Right renal pelvis (tissue), 4 donors: ENCODE measurements at regions not wholly inside any gene's neighbourhood (a gene's known extent, or its start where the extent isn't known, plus 50 kb on each side); places are given as distances from the start of the nearest gene placed in this dataset.

ENCODE experiments used
- DNase-seq, 4 donors: peaks; one replicate each; pipeline ENCODE4 v3.0.0-alpha.2; 2013; ENCODE audit warnings: low read depth in 4 of 4, low spot score in 3 of 4, missing footprints in 1 of 4

DNA sequence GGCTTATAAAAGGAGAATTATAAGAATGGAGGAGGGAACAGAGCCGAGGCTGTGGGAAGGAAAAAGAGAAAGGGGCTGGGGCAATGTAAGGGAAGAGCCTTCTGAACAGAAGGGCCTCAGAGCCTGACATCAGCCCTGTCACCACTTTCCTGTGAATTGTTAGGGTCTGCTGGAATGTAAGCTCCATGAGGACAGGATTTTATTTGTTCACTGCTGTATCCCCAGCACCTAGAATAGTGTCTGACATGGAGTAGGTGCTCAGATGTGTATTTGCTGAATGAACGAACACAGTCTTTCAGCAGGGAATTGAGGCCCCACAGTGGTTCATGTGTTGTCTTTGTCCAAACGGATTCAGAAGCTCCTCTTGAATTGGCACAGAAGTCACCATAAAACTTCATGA lies 251.5 kb downstream of the OPA1 start:
- no peak for DNase-seq

DNA sequence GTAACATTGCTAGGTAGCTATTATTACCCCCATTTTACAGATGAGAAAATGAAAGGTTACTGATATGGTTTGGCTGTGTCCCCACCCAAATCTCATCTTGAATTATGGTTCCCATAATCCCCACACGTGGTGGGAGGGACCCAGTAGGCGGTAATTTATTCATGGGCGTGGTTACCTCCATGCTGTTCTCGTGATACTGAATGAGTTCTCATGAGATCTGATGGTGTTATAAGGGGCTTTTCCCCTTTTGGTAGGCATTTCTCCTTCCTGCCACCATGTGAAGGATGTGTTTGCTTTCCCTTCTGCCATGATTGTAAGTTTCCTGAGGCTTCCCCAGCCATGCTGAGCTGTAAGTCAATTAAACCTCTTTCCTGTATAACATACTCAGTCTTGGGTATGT lies 252.1 kb downstream of the OPA1 start:
- no peak for DNase-seq

DNA sequence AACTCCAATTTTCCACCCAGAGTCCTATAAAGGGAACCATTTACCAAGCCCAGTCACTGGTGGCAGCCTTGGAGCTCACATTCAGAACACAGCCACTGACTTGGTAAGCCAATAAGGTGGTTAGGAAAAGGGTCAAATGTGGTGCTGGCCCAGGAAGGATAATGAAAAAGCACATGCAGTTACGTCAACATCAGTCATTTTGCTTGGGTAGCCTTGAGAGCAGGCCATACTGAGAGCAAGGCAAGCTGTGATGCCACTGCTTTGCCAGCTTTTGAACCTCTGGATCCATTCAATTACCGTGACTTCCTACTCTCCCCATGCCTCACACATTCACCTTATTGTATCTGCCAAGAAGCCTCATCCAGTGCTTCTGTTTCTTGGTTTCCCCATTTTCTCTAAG lies 253.6 kb downstream of the OPA1 start:
- no peak for DNase-seq

DNA sequence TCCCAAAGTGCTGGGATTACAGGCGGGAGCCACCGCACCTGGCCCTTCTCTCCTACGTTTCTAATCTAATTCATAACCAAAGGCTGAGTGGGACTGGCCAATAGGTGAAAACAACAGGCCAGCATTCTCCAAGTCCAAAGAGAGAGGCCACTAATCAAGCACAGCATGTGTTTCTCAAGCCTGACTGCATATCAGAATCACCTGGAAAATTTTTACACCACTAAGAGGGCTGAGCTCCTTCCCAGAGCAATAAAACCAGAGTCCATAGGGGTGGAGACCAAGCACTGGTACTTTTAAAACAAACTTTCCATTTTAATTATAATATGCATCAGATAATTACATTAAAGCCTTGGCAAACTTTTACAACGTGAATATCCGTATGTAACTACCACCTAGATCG lies 254.4 kb downstream of the OPA1 start:
- no peak for DNase-seq

DNA sequence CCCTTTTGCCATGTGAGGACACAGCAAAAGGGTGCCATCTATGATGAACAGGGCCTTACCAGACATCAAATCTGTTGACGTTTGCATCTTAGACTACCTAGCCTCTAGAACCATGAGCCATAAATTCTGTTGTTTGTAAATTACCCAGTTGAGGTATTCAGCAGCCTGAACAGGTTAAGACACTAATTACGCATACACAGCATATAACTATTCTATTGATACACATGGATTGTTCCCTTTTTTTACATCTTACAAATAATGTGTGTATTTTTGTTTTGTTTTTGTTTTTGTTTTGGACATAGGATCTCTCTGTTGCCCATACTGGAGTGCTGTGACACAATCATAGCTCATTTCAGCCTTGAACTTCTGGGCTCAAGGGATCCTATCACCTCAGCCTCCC lies 255.5 kb downstream of the OPA1 start:
- DNase-seq = no peak

DNA sequence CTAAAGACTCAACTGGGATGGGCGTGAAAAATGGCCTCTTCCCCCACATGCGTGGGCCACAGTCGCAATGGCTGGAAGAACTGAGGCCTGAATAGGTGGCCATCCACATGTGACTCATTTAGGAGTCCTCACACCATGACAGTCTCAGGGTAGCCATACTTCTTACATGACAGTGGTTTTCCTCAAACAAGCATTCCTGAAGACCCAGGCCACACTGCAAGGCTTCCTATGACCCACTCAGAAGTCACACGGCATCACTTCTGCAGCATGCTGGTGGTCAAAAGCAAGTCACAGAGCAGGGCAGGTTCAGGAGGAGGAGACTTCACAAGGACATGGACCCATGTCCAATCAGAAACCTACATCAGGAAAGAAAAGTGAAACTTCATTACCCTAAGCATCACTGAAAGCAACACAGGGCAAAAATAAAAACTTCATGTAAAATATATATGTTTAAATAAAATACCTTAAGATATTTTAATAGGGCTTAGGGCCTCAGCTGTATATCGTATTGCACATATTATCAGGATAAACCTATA lies 257.1 kb downstream of the OPA1 start:
- DNase-seq = no peak

DNA sequence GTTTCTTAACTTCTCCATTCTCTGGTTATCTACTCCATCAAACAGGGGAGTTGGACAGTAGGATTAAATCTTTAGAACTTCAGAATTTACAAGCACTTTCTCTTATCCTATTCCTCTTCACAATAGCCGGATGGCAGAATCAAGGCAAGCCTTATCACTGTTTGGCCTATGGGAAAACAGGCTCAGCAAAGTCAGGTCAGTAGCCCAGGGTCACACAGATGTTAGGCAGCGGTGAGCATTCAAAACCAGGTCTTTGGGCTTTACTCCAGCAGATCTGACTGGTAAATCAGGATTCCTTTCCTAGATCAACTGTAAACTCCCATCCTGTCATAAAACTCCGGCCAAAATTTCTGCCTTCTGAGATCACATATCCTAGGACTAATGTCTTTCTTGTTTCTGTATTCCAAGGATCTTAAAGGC lies 258.4 kb downstream of the OPA1 start:
- no peak for DNase-seq

DNA sequence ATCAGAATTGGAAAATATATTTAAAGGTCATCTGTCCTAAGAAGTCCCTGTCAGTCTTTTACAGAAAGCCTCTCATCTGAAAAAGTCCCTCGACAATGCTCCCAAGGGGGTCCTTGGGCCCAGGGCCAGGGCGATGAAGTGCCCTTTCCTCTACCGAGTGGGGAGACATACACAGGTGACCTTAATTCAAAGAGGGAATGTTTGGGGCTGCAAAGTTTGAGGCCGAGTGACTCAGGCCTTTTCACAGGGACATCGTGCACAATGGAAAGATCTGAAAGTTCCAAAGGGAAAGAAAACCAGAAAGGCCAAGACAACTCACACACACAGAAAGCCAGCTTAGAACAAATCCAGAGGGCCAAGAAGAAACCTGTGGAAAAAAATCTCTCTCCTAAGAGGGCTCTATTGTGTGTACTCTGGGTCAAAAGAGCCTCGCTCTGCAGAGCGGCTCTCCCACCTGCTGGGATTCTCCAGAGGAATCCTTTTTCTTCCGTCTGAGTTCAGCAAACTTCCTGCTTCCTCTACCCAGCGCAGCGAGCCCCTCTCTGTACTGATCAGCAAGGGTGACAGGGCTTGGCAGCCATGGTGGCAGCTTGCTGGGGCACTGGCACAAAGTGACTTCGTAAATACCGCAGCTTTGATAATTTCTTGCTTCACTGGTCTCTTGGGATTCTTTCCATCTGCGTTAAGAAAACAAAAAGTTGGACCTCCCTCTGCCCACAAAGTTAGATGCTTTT lies 259.1 kb downstream of the OPA1 start:
- DNase-seq = no peak

DNA sequence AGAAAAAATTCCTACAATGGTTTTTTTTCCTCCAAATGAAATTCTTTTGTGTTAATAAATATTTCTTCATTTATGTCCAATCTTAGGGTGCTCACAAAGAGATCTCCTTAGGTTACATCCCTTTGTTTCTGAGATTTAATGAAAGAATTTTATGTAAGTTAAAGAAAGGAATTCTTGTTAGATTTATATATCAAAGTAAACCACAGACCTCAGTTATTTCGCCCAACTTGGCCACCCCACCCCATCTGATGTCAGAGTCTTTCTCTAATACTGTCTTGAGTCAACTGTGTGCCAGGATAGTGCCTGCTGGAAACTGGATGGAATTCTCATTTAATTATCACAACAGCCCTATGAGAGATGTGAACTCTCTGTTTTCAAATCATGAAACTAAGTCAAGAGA lies 259.9 kb downstream of the OPA1 start:
- no peak for DNase-seq

DNA sequence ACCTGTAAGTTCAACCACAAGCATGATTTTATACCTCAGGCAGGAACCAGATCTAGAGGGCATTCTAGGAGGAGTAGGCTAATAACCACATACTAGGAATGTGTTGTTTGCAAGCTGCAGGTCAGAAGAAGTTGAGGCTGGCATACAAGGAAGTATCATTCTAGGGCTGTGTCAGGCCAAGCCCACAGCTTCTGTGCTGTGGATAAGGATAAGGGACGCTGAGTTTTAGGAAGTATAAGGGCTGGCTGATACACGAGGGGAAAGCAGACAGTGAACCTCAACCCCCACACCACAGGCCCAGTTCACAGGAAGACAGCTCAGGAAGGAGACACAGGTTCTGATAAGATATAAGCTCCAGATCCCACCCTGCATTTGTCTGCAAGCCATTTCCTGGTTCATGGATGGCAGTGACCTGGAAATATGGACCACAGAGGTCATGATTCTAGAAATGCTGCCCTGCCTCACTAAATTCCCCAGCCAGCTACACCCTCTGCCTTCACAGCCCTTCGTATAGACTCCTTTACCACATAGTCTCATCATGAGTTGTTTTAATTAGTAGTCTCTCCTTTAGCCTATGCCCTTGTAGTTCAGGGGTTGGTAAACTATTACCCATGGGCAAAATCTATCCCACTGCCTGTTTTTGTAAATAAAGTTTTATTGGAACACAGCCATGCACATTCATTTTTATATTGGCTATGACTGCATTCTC lies 260.7 kb downstream of the OPA1 start:
- DNase-seq = no peak

DNA sequence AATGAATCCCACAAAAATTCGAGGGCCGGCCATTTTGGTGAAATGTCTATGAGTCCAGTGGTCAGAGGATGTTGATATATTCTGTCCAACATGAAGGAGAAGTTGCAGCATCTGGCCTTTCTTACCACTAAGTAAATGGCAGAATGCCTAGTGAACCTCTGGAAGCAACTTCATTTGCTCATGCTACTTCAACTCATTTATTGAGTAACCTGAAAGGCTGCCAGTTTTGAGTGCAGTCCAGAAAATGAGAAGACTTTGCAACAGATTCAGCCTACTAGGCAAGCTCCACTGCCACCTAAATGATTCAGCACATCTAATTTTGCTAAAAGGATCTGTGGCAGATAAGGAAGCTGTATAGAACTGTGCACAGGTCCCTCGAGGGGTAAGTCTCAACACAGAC lies 265.0 kb downstream of the OPA1 start:
- DNase-seq = no peak

DNA sequence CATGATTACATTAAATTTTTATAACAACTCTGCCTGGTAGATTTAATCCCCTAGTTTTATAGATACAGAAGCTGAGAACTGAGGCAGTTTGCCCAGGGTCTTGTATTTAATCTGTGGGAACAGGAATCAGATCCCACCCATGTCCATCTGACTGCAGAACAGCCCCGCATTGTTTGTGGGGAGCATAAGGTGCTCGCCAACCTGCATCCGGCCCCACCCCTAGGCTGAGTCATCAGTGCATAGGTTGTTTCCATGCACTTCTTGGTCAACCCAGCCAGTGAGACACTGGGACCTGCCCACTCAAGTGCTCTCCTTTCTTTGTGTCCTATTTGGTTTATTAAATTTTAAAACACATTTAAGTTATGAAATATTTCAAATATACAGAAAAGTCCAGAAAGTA lies 266.2 kb downstream of the OPA1 start:
- no peak for DNase-seq

DNA sequence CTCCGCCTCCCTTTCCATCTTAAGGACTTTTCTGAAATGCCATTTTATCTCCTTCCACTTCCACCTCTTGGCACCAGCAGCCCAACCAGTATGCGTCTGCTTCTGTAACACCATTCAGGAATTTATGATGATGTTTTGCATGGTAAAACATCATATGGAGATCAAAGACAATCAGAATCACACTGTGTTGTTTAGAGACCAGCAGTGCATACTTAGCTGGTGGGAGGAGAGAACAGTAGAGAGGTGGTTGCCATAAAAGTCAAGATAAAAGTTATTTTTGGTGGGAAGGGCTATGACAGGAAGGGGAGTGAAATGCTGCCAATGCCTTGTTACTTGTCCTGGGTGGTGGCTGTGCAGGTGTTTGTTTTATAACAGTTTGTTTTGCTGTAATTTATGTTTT lies 268.0 kb downstream of the OPA1 start:
- DNase-seq = no peak

DNA sequence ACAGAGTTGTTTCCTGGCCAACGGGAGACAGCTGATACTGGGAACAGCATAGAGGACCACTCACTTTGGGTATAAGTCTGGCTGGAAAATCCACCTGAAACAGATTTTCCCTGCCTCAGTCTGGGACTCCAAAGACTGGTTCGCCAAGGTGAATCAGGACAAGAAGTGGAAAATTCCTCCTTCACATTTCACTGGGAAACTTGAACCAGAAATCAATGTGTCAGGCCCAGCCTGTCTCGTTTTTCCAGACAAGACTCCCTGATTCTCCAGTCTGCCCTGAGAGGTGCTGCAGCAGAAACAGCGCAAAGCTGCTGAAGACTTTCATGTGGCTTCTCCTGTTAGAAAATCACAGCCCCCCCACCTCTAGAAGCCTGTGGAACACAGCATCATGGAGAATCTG lies 269.8 kb downstream of the OPA1 start:
- no peak for DNase-seq

DNA sequence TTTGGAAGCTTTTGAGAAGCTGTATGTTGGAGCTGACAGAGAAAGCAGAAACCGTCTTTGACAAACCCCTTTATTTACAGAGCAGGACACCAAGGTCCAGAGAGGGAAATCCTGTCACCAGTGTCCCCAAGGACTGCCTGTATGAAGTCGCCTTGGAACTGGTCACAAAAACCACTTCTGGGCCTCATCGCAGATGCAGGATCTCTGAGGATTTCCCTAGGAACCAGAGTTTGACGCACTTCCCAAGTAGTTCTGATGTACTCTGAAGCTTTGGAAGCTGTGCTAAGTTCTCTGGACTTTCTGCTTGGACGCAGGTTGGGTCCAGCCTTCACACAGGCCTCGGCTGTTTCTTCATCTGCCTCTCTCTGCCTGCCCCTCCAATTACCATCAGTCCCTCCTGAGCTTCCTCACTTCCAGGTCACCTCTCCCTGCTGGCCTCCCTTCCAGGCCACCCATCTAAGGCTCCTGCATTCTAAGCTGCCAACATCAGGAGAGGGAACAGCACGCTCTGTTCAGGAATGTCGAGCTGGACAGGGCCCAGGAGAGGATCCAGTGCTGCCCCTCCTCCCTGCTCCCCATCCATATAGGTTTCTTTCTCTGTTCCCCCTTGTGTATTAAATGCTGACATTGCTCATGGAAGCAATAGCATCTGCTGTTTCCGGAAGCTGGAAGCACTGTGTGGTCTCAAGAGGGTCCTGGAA lies 270.8 kb downstream of the OPA1 start:
- DNase-seq = no peak

DNA sequence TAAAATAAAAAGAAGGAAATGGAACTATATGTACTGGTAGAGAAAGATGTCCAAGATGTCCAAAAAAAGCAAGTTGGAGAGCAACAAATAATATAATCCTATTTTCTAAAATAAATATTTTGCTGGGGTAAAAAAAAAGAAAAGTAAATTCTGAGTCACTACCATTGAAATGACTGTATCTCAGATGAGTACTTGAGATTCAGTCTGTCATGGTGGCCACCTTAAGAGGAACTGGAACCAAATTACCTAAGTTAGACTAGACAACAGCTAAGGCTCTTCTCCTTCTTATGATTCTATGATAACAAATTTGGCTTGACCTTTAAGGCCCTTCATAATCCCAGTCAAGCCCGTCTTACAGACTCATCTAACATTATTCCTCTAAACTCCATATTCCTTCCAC lies 270.6 kb upstream of the HES1 start:
- DNase-seq = no peak

DNA sequence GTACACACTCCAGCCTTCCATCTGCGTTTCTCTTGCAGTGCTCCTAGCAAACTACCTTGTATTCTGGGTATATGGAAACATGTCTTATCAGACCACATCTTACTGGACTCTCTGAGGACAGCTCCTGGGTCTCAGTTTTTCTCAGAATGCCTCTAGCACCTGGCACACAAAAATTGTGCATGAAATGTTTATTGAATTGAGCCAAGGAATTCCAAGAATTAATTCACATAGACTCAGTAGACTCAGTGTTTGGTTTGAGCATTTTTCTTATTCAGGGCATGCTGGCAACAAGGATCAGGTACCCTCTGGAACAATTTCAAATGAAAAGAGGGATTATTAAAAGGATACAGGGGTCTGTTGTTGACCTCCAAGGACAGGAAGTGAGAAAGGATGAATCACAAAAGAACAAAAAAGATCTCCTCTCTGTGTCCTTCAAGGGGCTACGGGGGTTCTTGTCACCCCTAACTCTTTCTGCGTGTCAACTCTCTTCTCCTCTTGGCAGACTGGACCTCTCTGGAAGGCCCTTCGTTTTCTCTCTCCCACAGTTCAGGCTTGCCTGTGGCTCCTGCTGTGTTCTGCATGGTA lies 270.0 kb upstream of the HES1 start:
- no peak for DNase-seq

DNA sequence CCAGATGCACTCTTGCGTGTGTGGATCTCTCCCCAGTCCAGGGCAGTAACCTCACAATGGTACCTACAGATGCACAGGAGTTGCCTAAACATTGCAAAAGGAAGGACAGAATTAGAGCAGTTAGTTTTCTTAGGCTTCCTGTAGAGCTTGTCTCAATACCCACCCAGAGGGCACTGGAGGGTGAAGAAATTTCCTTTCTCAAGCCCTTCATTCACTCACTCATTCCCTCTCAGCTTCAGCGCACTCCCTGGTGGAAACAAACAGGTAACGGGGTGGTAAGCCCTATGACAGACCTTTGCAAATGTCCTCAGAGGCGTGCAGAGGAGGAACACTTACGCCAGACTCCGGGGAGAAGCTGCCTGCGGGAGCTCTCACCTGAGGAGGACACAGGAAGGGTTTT lies 267.4 kb upstream of the HES1 start:
- DNase-seq = no peak

DNA sequence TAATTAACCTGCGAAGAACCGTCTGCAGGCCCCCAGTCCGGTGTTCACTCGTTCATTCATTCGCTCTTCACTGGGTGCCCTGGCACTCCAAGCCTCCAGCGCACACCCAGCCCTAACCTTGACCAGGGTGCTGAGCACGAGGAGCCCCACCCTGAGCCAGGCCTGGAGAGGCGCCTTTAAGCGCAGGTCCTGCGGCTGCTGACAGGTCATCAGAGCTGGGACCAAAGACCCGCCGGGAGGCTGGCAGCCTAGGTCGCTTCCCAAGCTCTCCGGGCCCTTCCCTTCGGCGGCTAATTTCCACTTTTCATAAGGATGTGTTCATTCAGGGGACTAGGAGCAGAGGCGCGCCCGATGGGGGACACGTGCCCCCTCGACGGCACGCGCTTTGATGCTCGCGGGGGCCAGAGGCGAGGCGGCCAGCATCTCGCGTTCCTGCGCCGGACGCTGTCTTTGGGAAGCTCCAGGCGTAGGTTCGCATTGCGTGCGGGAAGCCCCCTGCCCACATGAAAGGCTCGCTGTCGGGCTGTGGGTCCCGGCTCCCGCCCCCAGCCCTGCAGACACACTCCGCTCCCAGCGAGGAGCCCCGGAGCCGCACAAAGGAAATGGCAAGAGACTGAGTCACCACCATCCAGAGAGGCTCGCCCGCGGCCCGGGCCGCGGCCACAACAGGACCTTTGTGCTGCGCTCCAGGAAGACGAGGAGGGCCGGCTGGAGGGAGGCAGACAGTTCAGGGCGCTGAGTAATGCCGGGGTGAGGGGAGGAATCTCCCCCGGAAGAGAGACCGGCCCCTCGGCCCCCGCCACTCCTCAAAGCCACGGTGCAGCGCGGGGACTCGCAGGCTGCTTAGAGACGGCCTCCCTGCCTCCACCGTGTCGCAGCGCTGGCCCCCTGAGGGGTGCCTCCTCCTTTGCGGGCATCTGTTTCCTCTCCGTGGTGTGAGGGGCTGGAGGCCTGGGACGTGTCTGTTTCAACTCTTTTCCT lies 266.4 kb upstream of the HES1 start:
- no peak for DNase-seq
